HepG2 (cell line): ENCODE measurements at regions not wholly inside any gene's neighbourhood (a gene's known extent, or its start where the extent isn't known, plus 50 kb on each side); places are given as distances from the start of the nearest gene placed in this dataset.
A peak's percentile ranks its signal among the peaks of the same experiment; 100 is the strongest.

ENCODE experiments used
- ATAC-seq: fragments of 200-7000 bp; cut with Tn5 transposase; 3 replicates; pipeline ENCODE4 v1.9.1; 2020; ENCODE audit warnings: mild to moderate bottlenecking, moderate library complexity
- BruUV-seq: library from RNA; stranded (reverse); fragments of 400-500 nt; replicated peaks from 2 replicates; lab custom pipeline; 2021; lab: Mats Ljungman, UMichigan
- CTCF ChIA-PET: fragments of 300-600 bp; formaldehyde crosslinking; extraction: SDS; loops from one replicate; lab custom pipeline; 2021; ENCODE audit warnings: low total read pairs, inconsistent platforms, low intra/inter-chr PET ratio; lab: Yijun Ruan, JAX
- POLR2A ChIA-PET: fragments of 350-600 bp; sonication (Branson Sonifier 250); formaldehyde crosslinking; loops from one replicate; lab custom pipeline; 2020; ENCODE audit warnings: antibody characterized with exemption, inconsistent platforms; lab: Yijun Ruan, JAX
- DNase-seq: peaks from one replicate; pipeline ENCODE4 v3.0.0-alpha.2; 2015; ENCODE audit warnings: low spot score
- FAIRE-seq: peaks from 3 replicates; lab custom pipeline; 2011; peaks lifted over from hg19 to GRCh38; lab: Jason Lieb, UNC
- H2AFZ ChIP-seq: one replicate; pipeline ENCODE4 v1.6.1; 2011; ENCODE audit warnings: low read length, inconsistent platforms
- H3K27ac ChIP-seq: fragments of 300-600 bp; 3 replicates; pipeline ENCODE4 v1.8.0; 2011; ENCODE audit warnings: mixed run types, mild to moderate bottlenecking, mixed read lengths, low read length, inconsistent platforms; ENCODE audit not compliant: insufficient read depth; ENCODE audit errors: extremely low read length
- H3K27me3 ChIP-seq, 2 experiments: fragments of 200-600 bp in 1 of 2; 2 replicates in 1 of 2; 3 replicates in 1 of 2; pipeline versions ENCODE4 v1.6.0 to v1.8.0; 2011; ENCODE audit warnings: low read length in 2 of 2, mild to moderate bottlenecking in 2 of 2, moderate library complexity in 2 of 2, inconsistent platforms in 1 of 2; ENCODE audit not compliant: insufficient read depth in 2 of 2, control insufficient read depth in 1 of 2
- H3K36me3 ChIP-seq, 2 experiments: fragments of 200-600 bp in 1 of 2; replicated peaks in 1 of 2; 2 replicates in 1 of 2; 3 replicates in 1 of 2; pipeline versions ENCODE4 v1.5.1 to v1.8.0; 2011; ENCODE audit warnings: low read length in 2 of 2, inconsistent platforms in 1 of 2; ENCODE audit not compliant: insufficient read depth in 2 of 2, control insufficient read depth in 1 of 2
- H3K4me1 ChIP-seq: 2 replicates; pipeline ENCODE4 v1.5.1; 2012; ENCODE audit warnings: low read length, inconsistent platforms; ENCODE audit not compliant: insufficient read depth
- H3K4me2 ChIP-seq: 2 replicates; pipeline ENCODE4 v1.6.0; 2011; ENCODE audit warnings: low read depth, low read length, inconsistent platforms
- H3K4me3 ChIP-seq, 3 experiments: fragments of 200-600 bp in 1 of 3; sonication (generic), shearing (Covaris generic) in 1 of 3; replicated peaks in 1 of 3; 2 replicates each; pipeline ENCODE4 v1.5.1; 2011 to 2016; ENCODE audit warnings: low read length in 3 of 3, inconsistent platforms in 2 of 3, low read depth in 2 of 3, mild to moderate bottlenecking in 2 of 3, control low read depth in 1 of 3, mixed read lengths in 1 of 3; ENCODE audit not compliant: insufficient read depth in 1 of 3
- H3K79me2 ChIP-seq: one replicate; pipeline ENCODE4 v1.6.1; 2011; ENCODE audit warnings: low read length, inconsistent platforms; ENCODE audit not compliant: insufficient read depth
- H3K9ac ChIP-seq: 2 replicates; pipeline ENCODE4 v1.6.0; 2011; ENCODE audit warnings: mild to moderate bottlenecking, low read depth, low read length, inconsistent platforms; ENCODE audit not compliant: insufficient read depth
- H3K9me3 ChIP-seq: 2 replicates; pipeline ENCODE4 v1.5.1; 2012; ENCODE audit warnings: mild to moderate bottlenecking, low read length
- H4K20me1 ChIP-seq: 2 replicates; pipeline ENCODE4 v1.6.0; 2011; ENCODE audit warnings: inconsistent platforms, mild to moderate bottlenecking, low read length, moderate library complexity; ENCODE audit not compliant: insufficient read depth
- FOXK1 ChIP-seq: sonication (generic); formaldehyde crosslinking; IDR thresholded peaks from 2 replicates; pipeline ENCODE4 v1.4.0; 2020; ENCODE audit warnings: low read depth, missing genetic modification reagents, borderline replicate concordance
- GZF1 ChIP-seq: sonication (generic); formaldehyde crosslinking; IDR thresholded peaks from 2 replicates; pipeline ENCODE4 v1.5.1; 2020; ENCODE audit warnings: mild to moderate bottlenecking, missing genetic modification reagents
- NR2F1 ChIP-seq, 2 experiments: fragments of 450-650 bp in 1 of 2; formaldehyde crosslinking in 1 of 2; IDR thresholded peaks; 2 replicates each; pipeline versions ENCODE4 v1.5.0 to v1.6.1; 2016 to 2020; ENCODE audit warnings: mild to moderate bottlenecking in 1 of 2, missing compliant biosample characterization in 1 of 2, missing genetic modification reagents in 1 of 2, moderate library complexity in 1 of 2
- POGZ ChIP-seq: sonication (generic); formaldehyde crosslinking; IDR thresholded peaks from 2 replicates; pipeline ENCODE4 v1.4.0; 2020; ENCODE audit warnings: mild to moderate bottlenecking, missing genetic modification reagents
- TBL1XR1 ChIP-seq: fragments of 150-350 bp; IDR thresholded peaks from 2 replicates; pipeline ENCODE4 v1.6.1; 2014; ENCODE audit warnings: borderline replicate concordance, low read length; ENCODE audit not compliant: partially characterized antibody
- ZNF432 ChIP-seq: sonication (generic); formaldehyde crosslinking; IDR thresholded peaks from 2 replicates; pipeline ENCODE4 v1.5.0; 2020; ENCODE audit warnings: missing genetic modification reagents, mild to moderate bottlenecking, borderline replicate concordance
- WGBS: methylation state at CpG from one replicate; pipeline ENCODE4 v1.1.6; 2017; ENCODE audit warnings: low lambda C conversion rate; 5-methylcytosine and 5-hydroxymethylcytosine counted together
- in situ Hi-C: cut with HindIII; loops from 2 replicates; pipeline ENCODE4 v1.10.0; 2017; ENCODE audit warnings: low pct_unique_long_range_greater_than_20kb; ENCODE audit not compliant: extremely low pct_ligation_motif_present
- intact Hi-C: fragments of 100-400 bp; cut with micrococcal nuclease; formaldehyde crosslinking; loops from one replicate; pipeline ENCODE4 v1.10.0; 2022; ENCODE audit not compliant: unreplicated experiment
- TF ChIP-seq, protein P1 (sequence below), 2 experiments: sonication (generic) in 1 of 2; formaldehyde crosslinking in 1 of 2; IDR thresholded peaks; 2 replicates each; pipeline versions ENCODE4 v1.4.0 to v1.6.1; 2018 to 2020; ENCODE audit warnings: missing genetic modification reagents in 2 of 2, borderline replicate concordance in 1 of 2, low read depth in 1 of 2, mild to moderate bottlenecking in 1 of 2, missing biosample characterization in 1 of 2
- TF ChIP-seq, protein P2 (sequence below): sonication (generic); formaldehyde crosslinking; IDR thresholded peaks from 2 replicates; pipeline ENCODE4 v1.4.0; 2020; ENCODE audit warnings: missing genetic modification reagents, borderline replicate concordance
- TF ChIP-seq, protein P3 (sequence below): fragments of 450-650 bp; IDR thresholded peaks from 2 replicates; pipeline ENCODE4 v1.6.1; 2017; ENCODE audit warnings: mild to moderate bottlenecking
- TF ChIP-seq, protein P4 (sequence below): sonication (generic); formaldehyde crosslinking; IDR thresholded peaks from 2 replicates; pipeline ENCODE4 v1.5.0; 2020; ENCODE audit warnings: missing genetic modification reagents

DNA sequence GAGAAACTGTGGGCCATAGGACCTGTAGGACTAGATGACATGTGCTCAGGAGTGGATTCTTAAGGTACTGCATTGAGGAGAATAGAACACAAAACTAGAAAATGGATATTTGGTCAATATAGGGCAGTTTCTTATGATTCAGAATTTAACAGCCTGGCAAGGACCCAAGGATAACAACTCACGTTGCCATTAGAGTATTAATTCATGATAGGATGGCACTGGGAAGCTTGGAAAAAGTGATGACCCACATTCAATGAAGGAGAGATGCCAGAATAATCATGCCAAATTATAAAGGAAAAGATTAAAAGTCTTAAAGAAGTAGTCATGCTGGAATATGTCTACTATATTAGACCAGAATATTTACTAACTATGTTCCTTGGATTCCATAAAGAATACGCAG lies 594.5 kb downstream of the ANKRD50 start (continued):
- TF ChIP-seq, protein P1, sequence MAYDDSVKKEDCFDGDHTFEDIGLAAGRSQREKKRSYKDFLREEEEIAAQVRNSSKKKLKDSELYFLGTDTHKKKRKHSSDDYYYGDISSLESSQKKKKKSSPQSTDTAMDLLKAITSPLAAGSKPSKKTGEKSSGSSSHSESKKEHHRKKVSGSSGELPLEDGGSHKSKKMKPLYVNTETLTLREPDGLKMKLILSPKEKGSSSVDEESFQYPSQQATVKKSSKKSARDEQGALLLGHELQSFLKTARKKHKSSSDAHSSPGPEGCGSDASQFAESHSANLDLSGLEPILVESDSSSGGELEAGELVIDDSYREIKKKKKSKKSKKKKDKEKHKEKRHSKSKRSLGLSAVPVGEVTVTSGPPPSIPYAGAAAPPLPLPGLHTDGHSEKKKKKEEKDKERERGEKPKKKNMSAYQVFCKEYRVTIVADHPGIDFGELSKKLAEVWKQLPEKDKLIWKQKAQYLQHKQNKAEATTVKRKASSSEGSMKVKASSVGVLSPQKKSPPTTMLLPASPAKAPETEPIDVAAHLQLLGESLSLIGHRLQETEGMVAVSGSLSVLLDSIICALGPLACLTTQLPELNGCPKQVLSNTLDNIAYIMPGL (CRISPR knock-in tag; IDR thresholded peaks at IDR 0.05; ENCODE audit: borderline replicate concordance in 1 of 2, low read depth in 1 of 2): no peak
- TF ChIP-seq FOXK1 (CRISPR knock-in tag): no peak
- no peak for TF ChIP-seq ZNF432 (CRISPR knock-in tag)
- no peak for TF ChIP-seq TBL1XR1

DNA sequence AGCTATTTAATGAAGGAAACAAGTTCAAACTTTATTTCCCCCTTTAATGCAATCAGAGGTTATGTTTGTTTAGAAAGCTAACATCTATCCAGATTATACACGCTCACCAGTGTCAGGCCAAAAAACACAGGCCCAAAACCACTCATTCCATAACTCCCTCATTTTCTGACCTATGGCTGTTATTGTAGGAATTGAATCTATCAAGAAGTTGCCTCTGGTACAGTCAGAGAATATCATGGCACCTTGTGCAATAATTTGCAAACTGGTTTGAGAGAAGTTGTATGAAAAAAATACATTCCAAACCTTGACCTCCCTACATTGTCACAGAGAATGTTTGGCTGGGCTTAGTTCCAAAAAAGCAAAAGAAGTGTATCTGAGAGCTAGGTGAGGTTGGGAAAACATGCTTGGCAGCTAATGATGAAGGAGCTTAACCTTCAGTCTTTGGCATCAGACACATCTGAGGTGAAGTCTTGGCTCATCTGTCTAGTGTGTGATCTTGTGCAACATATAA lies 591.0 kb downstream of the ANKRD50 start:
- FAIRE-seq: no peak
- POLR2A ChIA-PET: no interaction called here
- TF ChIP-seq GZF1 (CRISPR knock-in tag) (no peak), POGZ (CRISPR knock-in tag) (no peak), NR2F1 (CRISPR knock-in tag; IDR thresholded peaks at IDR 0.05) (no peak)
- TF ChIP-seq, protein P2, sequence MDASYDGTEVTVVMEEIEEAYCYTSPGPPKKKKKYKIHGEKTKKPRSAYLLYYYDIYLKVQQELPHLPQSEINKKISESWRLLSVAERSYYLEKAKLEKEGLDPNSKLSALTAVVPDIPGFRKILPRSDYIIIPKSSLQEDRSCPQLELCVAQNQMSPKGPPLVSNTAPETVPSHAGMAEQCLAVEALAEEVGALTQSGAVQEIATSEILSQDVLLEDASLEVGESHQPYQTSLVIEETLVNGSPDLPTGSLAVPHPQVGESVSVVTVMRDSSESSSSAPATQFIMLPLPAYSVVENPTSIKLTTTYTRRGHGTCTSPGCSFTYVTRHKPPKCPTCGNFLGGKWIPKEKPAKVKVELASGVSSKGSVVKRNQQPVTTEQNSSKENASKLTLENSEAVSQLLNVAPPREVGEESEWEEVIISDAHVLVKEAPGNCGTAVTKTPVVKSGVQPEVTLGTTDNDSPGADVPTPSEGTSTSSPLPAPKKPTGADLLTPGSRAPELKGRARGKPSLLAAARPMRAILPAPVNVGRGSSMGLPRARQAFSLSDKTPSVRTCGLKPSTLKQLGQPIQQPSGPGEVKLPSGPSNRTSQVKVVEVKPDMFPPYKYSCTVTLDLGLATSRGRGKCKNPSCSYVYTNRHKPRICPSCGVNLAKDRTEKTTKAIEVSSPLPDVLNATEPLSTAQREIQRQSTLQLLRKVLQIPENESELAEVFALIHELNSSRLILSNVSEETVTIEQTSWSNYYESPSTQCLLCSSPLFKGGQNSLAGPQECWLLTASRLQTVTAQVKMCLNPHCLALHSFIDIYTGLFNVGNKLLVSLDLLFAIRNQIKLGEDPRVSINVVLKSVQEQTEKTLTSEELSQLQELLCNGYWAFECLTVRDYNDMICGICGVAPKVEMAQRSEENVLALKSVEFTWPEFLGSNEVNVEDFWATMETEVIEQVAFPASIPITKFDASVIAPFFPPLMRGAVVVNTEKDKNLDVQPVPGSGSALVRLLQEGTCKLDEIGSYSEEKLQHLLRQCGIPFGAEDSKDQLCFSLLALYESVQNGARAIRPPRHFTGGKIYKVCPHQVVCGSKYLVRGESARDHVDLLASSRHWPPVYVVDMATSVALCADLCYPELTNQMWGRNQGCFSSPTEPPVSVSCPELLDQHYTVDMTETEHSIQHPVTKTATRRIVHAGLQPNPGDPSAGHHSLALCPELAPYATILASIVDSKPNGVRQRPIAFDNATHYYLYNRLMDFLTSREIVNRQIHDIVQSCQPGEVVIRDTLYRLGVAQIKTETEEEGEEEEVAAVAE (CRISPR knock-in tag): no peak
- TF ChIP-seq, protein P3, sequence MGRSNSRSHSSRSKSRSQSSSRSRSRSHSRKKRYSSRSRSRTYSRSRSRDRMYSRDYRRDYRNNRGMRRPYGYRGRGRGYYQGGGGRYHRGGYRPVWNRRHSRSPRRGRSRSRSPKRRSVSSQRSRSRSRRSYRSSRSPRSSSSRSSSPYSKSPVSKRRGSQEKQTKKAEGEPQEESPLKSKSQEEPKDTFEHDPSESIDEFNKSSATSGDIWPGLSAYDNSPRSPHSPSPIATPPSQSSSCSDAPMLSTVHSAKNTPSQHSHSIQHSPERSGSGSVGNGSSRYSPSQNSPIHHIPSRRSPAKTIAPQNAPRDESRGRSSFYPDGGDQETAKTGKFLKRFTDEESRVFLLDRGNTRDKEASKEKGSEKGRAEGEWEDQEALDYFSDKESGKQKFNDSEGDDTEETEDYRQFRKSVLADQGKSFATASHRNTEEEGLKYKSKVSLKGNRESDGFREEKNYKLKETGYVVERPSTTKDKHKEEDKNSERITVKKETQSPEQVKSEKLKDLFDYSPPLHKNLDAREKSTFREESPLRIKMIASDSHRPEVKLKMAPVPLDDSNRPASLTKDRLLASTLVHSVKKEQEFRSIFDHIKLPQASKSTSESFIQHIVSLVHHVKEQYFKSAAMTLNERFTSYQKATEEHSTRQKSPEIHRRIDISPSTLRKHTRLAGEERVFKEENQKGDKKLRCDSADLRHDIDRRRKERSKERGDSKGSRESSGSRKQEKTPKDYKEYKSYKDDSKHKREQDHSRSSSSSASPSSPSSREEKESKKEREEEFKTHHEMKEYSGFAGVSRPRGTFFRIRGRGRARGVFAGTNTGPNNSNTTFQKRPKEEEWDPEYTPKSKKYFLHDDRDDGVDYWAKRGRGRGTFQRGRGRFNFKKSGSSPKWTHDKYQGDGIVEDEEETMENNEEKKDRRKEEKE: no peak
- TF ChIP-seq, protein P4, sequence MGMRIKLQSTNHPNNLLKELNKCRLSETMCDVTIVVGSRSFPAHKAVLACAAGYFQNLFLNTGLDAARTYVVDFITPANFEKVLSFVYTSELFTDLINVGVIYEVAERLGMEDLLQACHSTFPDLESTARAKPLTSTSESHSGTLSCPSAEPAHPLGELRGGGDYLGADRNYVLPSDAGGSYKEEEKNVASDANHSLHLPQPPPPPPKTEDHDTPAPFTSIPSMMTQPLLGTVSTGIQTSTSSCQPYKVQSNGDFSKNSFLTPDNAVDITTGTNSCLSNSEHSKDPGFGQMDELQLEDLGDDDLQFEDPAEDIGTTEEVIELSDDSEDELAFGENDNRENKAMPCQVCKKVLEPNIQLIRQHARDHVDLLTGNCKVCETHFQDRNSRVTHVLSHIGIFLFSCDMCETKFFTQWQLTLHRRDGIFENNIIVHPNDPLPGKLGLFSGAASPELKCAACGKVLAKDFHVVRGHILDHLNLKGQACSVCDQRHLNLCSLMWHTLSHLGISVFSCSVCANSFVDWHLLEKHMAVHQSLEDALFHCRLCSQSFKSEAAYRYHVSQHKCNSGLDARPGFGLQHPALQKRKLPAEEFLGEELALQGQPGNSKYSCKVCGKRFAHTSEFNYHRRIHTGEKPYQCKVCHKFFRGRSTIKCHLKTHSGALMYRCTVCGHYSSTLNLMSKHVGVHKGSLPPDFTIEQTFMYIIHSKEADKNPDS (CRISPR knock-in tag): no peak

More for the DNA sequence above, 591.0 kb downstream of the ANKRD50 start:
- WGBS: 20% methylated on average over 1 of the region's 1 CpG
- Histone ChIP-seq H3K9me3 (no peaks in the 10 kb centered on the region), H3K27ac (no peak overlapping the region), H2AFZ (no peak overlapping the region), H4K20me1 (no peaks in the 10 kb centered on the region), H3K4me3 (no peak overlapping the region), H3K79me2 (no peaks in the 10 kb centered on the region), H3K4me2 (no peak overlapping the region), H3K27me3 (no peaks in the 10 kb centered on the region), H3K36me3 (no peaks in the 10 kb centered on the region), H3K4me1 (no peaks in the 10 kb centered on the region), H3K9ac (no peak overlapping the region)
- CTCF ChIA-PET: no interaction called here
- DNase-seq (peak; percentile 11), ATAC-seq (no peak)
- BruUV-seq: no TSS peak
- in situ Hi-C loops: loop anchor here (25.0 kb wide), 3 partner anchors 559 to 1359 kb away; partner anchors contain the start of gene SPRY1
- intact Hi-C loops: loop anchor here (5.0 kb wide), 1 partner anchor 141 kb away; no protein-coding TSS in a partner anchor
